T1000 (cell line): ENCODE measurements at regions not wholly inside any gene's neighbourhood (a gene's known extent, or its start where the extent isn't known, plus 50 kb on each side); places are given as distances from the start of the nearest gene placed in this dataset.
"Not testable (repeated sequence)": the region's sequence is repeated elsewhere in the genome, so short reads cannot be mapped to it uniquely, and the experiment has no call there.

Source experiments
- DNase-seq: peaks from one replicate; lab custom pipeline; 2025; ENCODE audit warnings: mixed read lengths; lab: John Stamatoyannopoulos, UW

- no peak for DNase-seq
Measured at GRCh38 chr6:21334651-21335050, 258.9 kb upstream of the SOX4 start.

DNA sequence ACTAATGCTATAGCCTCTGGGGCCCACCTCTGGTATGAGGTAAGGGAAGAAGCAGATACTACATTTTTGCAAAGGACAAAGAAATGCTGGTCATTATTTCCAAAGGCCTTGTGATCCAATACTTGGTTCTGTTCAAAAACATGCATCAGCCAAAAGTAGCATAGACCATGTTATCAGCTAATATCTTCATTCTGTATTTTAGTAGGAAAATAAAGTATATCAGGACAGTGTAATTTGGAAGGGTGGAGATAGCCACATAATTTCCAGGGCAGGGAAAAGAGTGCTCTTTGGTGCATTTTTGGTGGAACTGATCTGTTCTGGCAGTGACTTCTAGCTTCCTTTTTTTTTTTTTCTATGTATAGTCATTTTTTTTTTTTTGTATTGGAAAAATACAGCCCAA, 258.0 kb upstream of the SOX4 start:
- no peak for DNase-seq

- DNase-seq = no peak
Measured at GRCh38 chr6:21337263-21337662, 256.3 kb upstream of the SOX4 start.

DNA sequence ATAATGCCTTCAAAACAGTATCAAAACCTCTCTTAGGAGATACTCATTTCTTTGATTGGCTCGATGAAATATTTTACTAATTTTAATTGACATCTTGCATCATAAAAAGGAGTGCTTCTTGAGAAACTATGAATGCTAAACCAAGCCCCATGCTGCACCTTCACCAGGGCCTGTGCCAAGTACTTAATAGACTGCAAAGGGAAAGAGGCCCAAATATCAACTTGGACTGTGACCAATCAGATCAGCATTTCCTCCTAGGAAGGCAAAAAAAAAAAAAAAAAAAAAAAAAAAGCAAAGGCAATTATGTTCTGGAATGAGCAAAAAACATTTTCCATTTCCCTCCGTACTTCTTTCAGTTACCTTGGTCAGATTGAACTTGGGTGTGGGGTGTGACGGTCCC, 253.0 kb upstream of the SOX4 start:
- no peak for DNase-seq

- DNase-seq = no peak
Measured at GRCh38 chr6:21341910-21342309, 251.6 kb upstream of the SOX4 start.

- no peak for DNase-seq
Measured at GRCh38 chr6:21342501-21342900, 251.1 kb upstream of the SOX4 start.

DNA sequence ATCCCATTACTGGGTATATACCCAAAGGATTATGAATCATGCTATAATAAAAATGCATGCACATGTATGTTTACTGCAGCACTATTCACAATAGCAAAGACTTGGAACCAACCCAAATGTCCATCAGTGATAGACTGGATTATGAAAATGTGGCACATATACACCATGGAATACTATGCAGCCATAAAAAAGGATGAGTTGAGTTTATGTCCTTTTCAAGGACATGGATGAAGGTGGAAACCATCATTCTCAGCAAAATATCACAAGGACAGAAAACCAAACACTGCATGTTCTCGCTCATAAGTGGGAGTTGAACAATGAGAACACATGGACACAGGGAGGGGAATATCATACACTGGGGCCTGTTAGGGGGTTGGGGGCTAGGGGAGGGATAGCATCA, 247.8 kb upstream of the SOX4 start:
- DNase-seq = not testable (repeated sequence)

DNA sequence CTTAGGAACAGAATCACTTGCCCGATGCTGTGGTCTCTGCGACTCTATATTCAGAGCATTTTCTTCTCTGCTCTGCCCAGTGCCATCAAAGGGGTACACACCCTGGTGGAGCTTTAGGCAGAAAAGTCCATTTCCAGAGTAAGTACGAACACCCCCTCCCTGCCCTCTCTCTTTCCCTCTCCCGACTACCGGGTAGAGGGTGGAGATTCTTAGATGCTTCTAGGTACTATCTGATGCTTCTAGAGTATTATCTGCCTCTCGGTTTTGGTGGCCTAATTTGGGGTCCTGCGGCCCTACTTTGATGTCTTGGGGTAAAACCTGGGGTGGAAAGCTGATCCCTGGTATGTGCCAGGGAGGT, 245.4 kb upstream of the SOX4 start:
- DNase-seq = no peak

GRCh38 chr6:21348504-21349195, 244.9 kb upstream of the SOX4 start:
- peak; percentile 82 for DNase-seq

GRCh38 chr6:21349834-21350233, 243.7 kb upstream of the SOX4 start:
- DNase-seq = no peak

- DNase-seq = no peak
Measured at GRCh38 chr6:21350926-21351325, 242.6 kb upstream of the SOX4 start.

DNA sequence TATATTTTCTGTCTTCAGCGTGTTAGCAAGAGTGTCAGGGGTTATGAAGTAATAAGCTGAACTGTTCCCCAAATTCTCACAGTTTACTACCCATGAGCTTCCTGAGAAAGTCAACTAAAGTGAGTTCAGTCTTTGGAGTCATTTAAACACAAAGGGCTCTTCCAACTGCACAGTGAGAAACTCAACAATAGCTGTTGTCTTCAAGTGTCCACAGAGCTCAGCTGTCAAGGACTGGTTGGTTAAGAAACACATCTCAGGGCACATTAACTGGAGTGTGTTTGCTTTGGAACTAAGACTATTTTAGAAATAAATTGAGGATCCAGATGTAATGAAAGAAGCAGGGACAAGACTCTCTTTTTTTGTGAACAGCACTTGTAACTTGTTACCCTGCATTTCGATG, 241.4 kb upstream of the SOX4 start:
- no peak for DNase-seq

DNA sequence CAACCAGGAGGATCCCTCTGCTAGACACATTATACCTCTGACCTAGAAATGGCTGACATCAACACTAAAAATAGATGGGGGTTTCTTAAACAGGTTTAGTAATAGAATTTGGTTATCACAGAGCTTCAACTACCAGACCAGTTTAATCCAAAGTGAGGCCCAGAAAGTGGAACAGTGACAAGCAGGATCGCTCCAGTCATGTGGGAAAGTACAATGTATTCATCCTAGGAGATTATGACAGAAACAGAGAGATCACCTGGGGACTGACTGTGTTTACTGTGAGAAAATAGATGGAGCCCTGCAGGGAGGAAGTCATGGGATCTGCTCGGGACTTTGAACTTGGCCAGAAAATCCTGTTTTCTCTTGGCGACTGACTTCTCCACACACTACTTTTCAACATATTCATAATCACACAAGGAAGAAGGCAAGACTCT, 238.7 kb upstream of the SOX4 start:
- no peak for DNase-seq

- no peak for DNase-seq
Measured at GRCh38 chr6:21355638-21356037, 237.9 kb upstream of the SOX4 start.

DNA sequence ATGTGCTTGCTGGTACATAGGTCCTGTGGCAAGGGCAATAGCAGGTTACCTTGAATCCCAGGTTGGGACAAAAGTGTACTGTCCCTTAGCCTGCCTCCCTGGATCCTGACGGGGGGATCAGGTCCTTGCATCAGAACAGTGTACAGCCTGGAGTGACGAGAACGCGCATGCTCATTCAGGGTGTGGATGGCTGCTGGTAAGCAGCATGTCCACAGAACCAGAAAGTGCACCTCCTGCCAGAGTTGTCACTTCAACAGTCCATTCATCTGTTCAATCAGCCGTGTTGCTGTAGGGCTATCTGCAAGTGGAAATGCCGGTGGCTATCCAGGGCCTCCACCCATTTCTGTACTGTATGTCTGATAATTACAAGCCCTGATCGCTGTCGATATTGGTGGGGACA, 236.3 kb upstream of the SOX4 start:
- DNase-seq = no peak

DNA sequence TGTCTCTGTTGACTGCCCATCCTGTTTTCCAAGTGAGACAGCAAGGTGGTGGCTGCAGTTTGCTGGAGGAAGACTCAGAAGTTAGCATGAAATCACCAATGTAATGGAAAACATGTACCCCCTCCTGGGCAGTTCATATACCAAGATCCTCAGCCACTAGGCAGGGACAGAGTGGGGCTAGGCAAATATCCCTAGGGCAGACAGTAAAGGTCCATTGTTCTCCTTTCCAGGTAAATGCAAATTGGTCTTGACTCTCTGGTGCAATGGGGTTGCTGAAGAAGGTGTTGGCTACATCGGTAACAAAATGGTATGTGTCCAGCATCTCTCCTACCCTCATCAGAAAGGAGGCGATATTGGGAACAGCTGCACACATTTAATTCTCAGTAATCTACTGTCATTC, 233.6 kb upstream of the SOX4 start:
- no peak for DNase-seq

DNA sequence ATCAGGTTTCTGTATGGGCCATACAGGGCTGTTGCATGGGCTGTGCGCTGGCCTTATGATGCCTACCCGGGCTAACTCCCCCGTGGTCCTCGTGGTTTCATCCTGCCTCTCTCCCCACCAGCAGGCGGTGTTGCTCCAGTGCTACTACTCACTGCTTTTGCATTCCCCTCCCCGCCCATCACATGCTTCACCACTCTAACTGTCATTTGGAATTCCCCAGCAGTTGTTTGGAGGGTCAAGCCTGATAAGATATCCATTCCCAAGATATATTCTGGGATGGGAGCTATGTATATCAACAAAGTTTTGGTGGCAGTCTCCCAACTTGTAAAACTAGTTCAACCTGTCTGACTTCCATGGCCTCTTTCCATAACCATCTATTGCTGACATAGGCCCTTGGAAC, 233.2 kb upstream of the SOX4 start:
- no peak for DNase-seq

- DNase-seq = no peak
Measured at GRCh38 chr6:21367148-21367547, 226.4 kb upstream of the SOX4 start.

DNA sequence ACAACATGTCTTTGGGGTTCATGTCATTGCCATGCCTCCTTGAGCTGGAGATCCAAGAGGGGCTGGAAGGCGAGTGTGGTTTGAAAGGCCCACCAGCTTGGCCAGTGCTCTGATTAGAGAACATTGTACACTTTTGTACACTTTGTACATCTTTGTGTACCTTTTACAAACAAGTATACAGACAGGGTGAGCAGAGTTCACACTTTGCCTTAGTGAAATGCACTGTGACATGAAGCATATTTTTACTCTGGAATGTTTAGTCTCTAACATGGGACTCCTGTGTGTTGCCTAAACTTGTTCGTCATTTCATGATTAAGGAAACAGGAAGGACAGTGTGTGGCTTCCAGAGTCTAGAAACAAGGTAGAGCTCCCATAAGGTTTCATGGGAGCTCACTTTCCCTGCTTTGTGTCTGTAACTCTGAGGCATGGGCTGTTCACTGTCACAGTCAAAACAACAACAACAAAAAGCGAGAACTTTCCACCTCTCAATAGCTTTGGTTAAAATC, 225.8 kb upstream of the SOX4 start:
- DNase-seq = no peak

GRCh38 chr6:21371061-21371460, 222.5 kb upstream of the SOX4 start:
- DNase-seq = no peak

- no peak for DNase-seq
Measured at GRCh38 chr6:21371676-21372171, 221.8 kb upstream of the SOX4 start.

DNA sequence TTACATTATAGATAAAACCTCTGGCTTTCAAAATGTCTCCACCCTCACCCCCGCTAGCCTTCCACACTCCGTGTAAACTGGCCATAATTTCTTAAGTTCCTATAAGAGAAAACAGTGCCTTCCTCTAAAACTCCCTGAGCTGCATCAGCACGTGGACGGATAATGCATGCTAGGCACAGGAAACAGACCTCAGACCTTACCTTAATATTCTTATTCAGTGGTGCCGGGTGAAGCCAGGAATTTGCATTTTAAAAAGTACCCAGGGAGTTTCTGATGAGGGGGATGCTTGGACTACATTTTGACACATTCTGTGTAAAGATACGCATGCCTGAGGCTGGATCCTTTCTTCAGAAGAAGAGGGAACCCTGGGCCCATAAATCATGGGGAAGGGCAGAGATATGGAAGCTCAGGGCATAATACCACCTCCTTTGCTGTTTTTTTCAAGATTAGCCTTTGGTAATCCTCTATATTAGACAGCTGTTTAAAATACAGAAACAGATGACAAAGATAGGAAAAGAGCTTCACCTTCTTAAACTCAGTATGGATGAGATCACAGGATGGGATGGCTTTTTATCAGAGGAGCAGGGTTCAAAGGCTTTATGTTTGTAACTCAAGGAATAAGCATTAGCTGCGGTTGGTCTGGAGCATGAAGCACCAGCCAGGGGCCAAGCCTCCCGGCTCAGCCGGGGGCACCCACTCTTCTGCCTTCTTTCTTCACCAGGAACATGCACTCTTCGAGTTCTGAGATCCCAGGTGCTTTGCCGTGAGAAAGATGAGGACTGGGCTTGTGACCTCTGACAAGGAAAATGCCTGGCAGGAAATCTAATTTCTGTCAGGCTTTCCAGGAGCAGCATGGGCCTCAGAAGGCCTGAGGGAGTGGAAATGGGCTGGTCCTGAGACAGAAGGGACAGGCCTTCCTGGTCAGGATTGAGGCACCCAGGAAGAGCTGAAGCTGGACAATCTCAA, 218.1 kb upstream of the SOX4 start:
- DNase-seq = no peak

DNA sequence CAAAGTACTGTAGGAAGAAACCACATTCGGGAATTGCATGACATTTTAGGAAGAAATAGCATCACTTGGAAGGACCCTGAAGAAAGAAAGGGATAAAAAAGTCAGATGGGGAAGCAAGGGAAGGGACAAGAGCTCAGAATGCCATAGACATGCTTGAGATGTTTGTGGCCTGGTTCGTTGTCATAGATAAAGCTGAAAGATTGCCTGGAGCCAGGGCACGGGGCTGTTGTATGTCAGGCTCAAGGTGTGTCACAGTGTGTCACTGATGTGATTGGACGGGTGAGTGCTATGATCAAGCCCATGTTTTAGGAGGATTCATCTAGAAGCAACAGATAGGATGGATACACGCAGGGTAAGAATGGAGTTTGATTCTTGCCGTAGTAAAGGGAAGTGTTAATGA, 216.2 kb upstream of the SOX4 start:
- no peak for DNase-seq
